ENCODE measurements at regions not wholly inside any gene's neighbourhood (a gene's known extent, or its start where the extent isn't known, plus 50 kb on each side); places are given as distances from the start of the nearest gene placed in this dataset.

DNA sequence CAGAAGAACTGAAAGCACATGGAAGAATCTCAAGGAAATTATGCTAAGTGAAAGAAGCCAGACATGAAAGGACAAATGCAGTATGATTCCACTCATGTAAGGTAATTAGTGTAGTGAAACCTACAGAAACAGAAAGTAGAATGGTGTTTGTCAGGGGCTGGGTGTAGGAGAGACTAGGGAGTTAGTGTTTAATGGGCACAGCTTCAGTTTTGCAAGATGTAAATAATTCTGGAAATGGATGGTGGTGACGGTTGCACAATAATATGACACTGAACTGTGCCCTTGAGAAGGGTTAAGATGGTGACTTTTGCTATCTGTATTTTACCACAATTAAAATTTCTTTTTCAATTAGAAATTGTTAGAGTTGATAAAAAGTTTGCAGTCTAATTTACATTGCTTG is 157.3 kb upstream of the ADCY1 start:
- no peak for DNase-seq (ENCODE audit: low spot score)
- no peak for ATAC-seq
- Histone ChIP-seq H3K9ac (ENCODE audit: insufficient read depth, low read depth, low read length) (no peak overlapping the region), H4K20me1 (ENCODE audit: insufficient read depth, low read length) (no peaks in the 10 kb centered on the region), H2AFZ (ENCODE audit: low read length) (no peak overlapping the region), H3K9me3 (ENCODE audit: low read length) (no peaks in the 10 kb centered on the region), H3K4me1 (ENCODE audit: insufficient read depth, low read length) (no peaks in the 10 kb centered on the region), H3K27ac (ENCODE audit: extremely low read length, insufficient read depth, low read length) (no peak overlapping the region), H3K79me2 (ENCODE audit: insufficient read depth, low read length) (no peaks in the 10 kb centered on the region), H3K4me2 (ENCODE audit: low read depth, low read length) (no peak overlapping the region), H3K36me3 (replicated peaks in 1 of 2; ENCODE audit: control insufficient read depth in 1 of 2, insufficient read depth in 2 of 2, low read length in 2 of 2) (no peaks in the 10 kb centered on the region), H3K27me3 (ENCODE audit: control insufficient read depth in 1 of 2, insufficient read depth in 2 of 2, low read length in 2 of 2) (no peaks in the 10 kb centered on the region), H3K4me3 (replicated peaks in 1 of 3; ENCODE audit: insufficient read depth in 1 of 3, low read depth in 2 of 3, low read length in 3 of 3) (no peak overlapping the region)
- WGBS (ENCODE audit: low lambda C conversion rate), result 8% methylated on average over 1 of the region's 1 CpG
- ChIA-PET CTCF (ENCODE audit: low intra/inter-chr PET ratio, low total read pairs) (no interaction called here), POLR2A (no interaction called here)
- intact Hi-C loops (cut with micrococcal nuclease; ENCODE audit: unreplicated experiment), result no loop called here
- in situ Hi-C loops (cut with HindIII; ENCODE audit: extremely low pct_ligation_motif_present, low pct_unique_long_range_greater_than_20kb), result no loop called here
- FAIRE-seq, result no peak
- TF ChIP-seq, protein P1, sequence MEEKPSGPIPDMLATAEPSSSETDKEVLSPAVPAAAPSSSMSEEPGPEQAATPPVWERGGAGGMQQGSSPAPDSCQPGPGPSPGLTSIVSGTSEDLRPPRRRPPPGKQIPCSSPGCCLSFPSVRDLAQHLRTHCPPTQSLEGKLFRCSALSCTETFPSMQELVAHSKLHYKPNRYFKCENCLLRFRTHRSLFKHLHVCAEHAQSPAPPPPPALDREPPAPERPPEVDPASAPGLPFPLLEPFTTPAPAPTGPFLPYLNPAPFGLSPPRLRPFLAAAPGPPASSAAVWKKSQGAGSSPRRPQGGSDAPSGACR (CRISPR knock-in tag; IDR thresholded peaks at IDR 0.05), result no peak
- TF ChIP-seq CEBPB (IDR thresholded peaks at IDR 0.05; ENCODE audit: borderline replicate concordance, low read depth, low read length), result peak; percentile 52; the same call in 1 of the 2 replicates
- BruUV-seq (replicated peaks), result no TSS peak

DNA sequence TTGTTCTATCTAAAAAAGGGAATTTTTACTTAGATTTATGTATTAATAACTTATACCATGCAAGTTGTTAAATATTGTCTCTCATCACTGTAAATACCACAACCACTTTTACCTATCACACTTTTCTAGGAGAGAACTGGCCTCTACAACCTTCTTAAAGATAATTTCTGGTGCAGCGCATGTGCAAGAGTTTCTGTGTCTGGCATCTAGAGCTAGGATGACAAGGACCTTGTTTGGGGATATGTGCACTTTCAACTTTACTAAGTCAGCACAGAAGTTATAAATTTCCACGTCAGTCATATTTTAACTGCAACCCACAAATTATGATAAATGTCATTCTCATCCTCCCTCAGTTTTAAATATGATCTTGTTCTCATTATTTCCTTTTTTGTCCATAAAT is 156.9 kb upstream of the ADCY1 start:
- FAIRE-seq (no peak), DNase-seq (ENCODE audit: low spot score) (no peak), ATAC-seq (no peak)
- no peaks in the 10 kb centered on the region for H4K20me1 ChIP-seq (ENCODE audit: insufficient read depth, low read length)
- H3K9me3 ChIP-seq (ENCODE audit: low read length), result no peaks in the 10 kb centered on the region
- H3K9ac ChIP-seq (ENCODE audit: insufficient read depth, low read depth, low read length), result no peak overlapping the region
- no peaks in the 10 kb centered on the region for H3K36me3 ChIP-seq (replicated peaks in 1 of 2; ENCODE audit: control insufficient read depth in 1 of 2, insufficient read depth in 2 of 2, low read length in 2 of 2)
- H3K4me1 ChIP-seq (ENCODE audit: insufficient read depth, low read length), result no peaks in the 10 kb centered on the region
- H3K79me2 ChIP-seq (ENCODE audit: insufficient read depth, low read length), result no peaks in the 10 kb centered on the region
- TF ChIP-seq FOXA3 (CRISPR knock-in tag; IDR thresholded peaks at IDR 0.05) (no peak), THYN1 (CRISPR knock-in tag; IDR thresholded peaks at IDR 0.05; ENCODE audit: borderline replicate concordance, low read depth) (no peak), ZNF777 (CRISPR knock-in tag; IDR thresholded peaks at IDR 0.05) (no peak), ATF1 (CRISPR knock-in tag; IDR thresholded peaks at IDR 0.05) (no peak), MXI1 (IDR thresholded peaks at IDR 0.05; ENCODE audit: borderline replicate concordance, low read depth, low read length) (no peak), ZNF160 (CRISPR knock-in tag; IDR thresholded peaks at IDR 0.05) (no peak), ZNF264 (CRISPR knock-in tag; IDR thresholded peaks at IDR 0.05) (no peak)
- no peak overlapping the region for H3K27ac ChIP-seq (ENCODE audit: extremely low read length, insufficient read depth, low read length)
- 46% methylated on average over 2 of the region's 2 CpGs for WGBS (ENCODE audit: low lambda C conversion rate)
- H3K4me3 ChIP-seq (replicated peaks in 1 of 3; ENCODE audit: insufficient read depth in 1 of 3, low read depth in 2 of 3, low read length in 3 of 3), result no peak overlapping the region
- no peak overlapping the region for H3K4me2 ChIP-seq (ENCODE audit: low read depth, low read length)
- intact Hi-C loops (cut with micrococcal nuclease; ENCODE audit: unreplicated experiment), result no loop called here
- no TSS peak for BruUV-seq (replicated peaks)
- in situ Hi-C loops (cut with HindIII; ENCODE audit: extremely low pct_ligation_motif_present, low pct_unique_long_range_greater_than_20kb), result no loop called here
- H2AFZ ChIP-seq (ENCODE audit: low read length), result no peak overlapping the region
- CTCF ChIA-PET (ENCODE audit: low intra/inter-chr PET ratio, low total read pairs), result no interaction called here
- POLR2A ChIA-PET, result no interaction called here
- H3K27me3 ChIP-seq (ENCODE audit: control insufficient read depth in 1 of 2, insufficient read depth in 2 of 2, low read length in 2 of 2), result no peaks in the 10 kb centered on the region
